ENCODE measurements at regions not wholly inside any gene's neighbourhood (a gene's known extent, or its start where the extent isn't known, plus 50 kb on each side); places are given as distances from the start of the nearest gene placed in this dataset.

DNA sequence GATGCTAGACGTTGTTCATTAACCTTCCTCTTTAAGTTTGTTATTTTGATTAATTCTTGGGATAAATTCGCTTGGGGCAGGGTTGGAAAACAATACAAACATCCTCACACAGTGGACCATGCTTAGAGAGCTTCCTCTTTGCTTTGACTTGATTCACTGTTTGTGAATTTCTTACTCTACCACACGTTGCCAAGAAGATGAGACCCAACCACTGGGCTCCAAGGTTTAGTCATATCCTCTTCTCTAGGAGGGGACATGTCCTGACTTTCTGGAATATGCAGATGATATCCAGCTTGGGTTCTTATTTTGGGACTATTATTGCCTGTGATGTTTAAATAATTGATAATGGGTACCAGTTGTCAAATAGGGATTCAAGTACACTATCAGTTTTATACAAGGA, 428.2 kb downstream of the ATP23 start:
- TF ChIP-seq CTCF (IDR thresholded peaks at IDR 0.05 in 8 of 11, conservative IDR thresholded peaks at IDR 0.05 in 3 of 11): no peak
- no peak for TF ChIP-seq POLR2A (IDR thresholded peaks at IDR 0.05)
- no peak for TF ChIP-seq POLR2AphosphoS5 (IDR thresholded peaks at IDR 0.05)

Measured in spleen (tissue), 7 donors.